Keratinocyte (primary cell): ENCODE measurements at regions not wholly inside any gene's neighbourhood (a gene's known extent, or its start where the extent isn't known, plus 50 kb on each side); places are given as distances from the start of the nearest gene placed in this dataset.

ENCODE experiments used
- CTCF ChIP-seq, 3 experiments: IDR thresholded peaks in 1 of 3; conservative IDR thresholded peaks in 1 of 3; optimal IDR thresholded peaks in 1 of 3; 2 replicates in 2 of 3; 3 replicates in 1 of 3; pipeline versions ENCODE3 to v1.5.1; 2011; ENCODE audit warnings: low read length in 3 of 3, mild to moderate bottlenecking in 3 of 3, moderate library complexity in 2 of 3, control low read depth in 1 of 3, inconsistent platforms in 1 of 3; ENCODE audit not compliant: insufficient read depth in 2 of 3; ENCODE audit errors: extremely low read depth in 1 of 3
- EZH2 ChIP-seq: IDR thresholded peaks from one replicate; pipeline ENCODE4 v1.6.1; 2012; ENCODE audit warnings: inconsistent platforms, mild to moderate bottlenecking, low read length, moderate library complexity

- TF ChIP-seq CTCF (optimal IDR thresholded peaks at IDR 0.05 in 1 of 3, IDR thresholded peaks at IDR 0.05 in 1 of 3, conservative IDR thresholded peaks at IDR 0.05 in 1 of 3; ENCODE audit: extremely low read depth in 1 of 3, insufficient read depth in 2 of 3, low read length in 3 of 3) (no peak), EZH2 (no peak)
Measured at GRCh38 chr7:17593819-17594419, 295.5 kb downstream of the AHR start.
